LNCaP clone FGC (cell line): ENCODE measurements at regions not wholly inside any gene's neighbourhood (a gene's known extent, or its start where the extent isn't known, plus 50 kb on each side); places are given as distances from the start of the nearest gene placed in this dataset.

Experiments used
- DNase-seq: peaks from one replicate; pipeline ENCODE4 v3.0.0-alpha.2; 2011; ENCODE audit warnings: low read depth
- H3K4me3 ChIP-seq: 2 replicates; pipeline ENCODE4 v1.5.1; 2011; ENCODE audit warnings: mild to moderate bottlenecking, low read depth, low read length, control low read depth
- TF ChIP-seq, protein P1 (sequence below): IDR thresholded peaks from 2 replicates; pipeline ENCODE4 v1.5.1; 2012; ENCODE audit warnings: mild to moderate bottlenecking; ENCODE audit not compliant: control insufficient read depth, insufficient read depth; ENCODE audit errors: extremely low read depth

DNA sequence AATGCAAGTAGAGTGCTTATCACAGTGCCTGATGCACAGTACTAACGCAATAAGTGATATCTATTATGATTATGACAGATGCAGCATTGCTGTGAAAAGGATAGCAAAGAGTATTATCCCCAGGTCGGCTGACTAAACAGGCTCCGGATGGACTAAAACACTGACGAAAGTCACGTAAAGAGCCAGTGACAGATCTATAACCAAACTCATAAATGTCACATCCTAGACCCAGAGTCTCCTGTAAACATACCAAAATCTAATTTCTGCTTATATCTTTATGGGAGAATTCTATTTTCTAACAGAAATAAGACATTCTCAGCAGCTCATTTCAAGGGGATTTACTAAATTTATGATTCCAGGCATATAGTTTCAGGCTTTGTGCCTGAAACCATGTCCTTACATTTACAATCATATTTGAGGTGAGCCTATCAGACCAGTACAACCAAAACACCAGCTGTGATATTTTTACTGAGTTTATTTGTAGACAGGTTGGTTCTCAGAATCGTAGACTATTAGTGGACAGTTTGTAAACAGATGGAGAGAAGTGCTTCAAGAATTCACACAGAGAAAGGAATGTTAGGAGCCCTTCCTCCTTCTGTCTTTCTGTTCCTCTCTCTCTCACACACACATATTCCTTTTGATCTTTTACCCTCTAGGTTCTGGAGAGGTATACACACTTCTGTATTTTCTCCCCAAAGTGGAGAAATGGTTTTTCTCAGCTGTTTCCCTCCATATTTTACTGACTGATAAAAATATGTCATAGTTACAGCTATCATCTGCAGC is 52.4 kb upstream of the WDR26 start:
- TF ChIP-seq, protein P1, sequence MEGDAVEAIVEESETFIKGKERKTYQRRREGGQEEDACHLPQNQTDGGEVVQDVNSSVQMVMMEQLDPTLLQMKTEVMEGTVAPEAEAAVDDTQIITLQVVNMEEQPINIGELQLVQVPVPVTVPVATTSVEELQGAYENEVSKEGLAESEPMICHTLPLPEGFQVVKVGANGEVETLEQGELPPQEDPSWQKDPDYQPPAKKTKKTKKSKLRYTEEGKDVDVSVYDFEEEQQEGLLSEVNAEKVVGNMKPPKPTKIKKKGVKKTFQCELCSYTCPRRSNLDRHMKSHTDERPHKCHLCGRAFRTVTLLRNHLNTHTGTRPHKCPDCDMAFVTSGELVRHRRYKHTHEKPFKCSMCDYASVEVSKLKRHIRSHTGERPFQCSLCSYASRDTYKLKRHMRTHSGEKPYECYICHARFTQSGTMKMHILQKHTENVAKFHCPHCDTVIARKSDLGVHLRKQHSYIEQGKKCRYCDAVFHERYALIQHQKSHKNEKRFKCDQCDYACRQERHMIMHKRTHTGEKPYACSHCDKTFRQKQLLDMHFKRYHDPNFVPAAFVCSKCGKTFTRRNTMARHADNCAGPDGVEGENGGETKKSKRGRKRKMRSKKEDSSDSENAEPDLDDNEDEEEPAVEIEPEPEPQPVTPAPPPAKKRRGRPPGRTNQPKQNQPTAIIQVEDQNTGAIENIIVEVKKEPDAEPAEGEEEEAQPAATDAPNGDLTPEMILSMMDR, result no peak
- no peak for DNase-seq

DNA sequence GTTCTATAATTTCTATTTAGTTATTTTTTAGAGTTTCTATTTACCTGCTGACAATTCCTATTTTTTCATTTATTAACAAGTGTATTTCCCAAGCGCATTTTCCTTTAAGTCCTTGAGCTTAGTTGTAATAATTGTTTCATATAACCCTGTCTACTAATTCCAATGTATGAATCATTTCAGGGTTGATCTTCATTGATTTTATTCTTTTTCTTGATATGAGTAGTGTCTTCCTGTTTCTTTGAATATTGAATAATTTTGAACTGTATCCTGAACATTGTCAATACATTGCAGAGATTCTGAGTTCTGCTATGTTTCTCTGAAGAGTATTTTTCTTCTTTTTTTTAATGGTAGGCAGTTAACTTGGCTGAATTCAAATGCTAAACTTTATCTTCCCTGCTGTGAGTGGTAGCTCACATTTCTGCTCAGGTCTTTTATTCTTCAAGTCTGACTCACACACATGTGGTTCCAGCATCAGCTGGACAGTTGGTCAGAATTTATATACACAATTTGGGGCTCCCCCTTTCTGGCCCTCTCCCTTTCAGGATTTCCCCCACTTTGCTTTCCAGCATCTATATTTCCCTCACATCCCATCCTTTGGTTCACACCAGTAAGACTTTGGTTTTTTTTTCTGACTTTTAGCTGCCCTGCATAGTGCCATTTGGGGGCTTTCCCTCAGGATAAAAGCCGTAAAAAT is 54.4 kb upstream of the WDR26 start:
- no peak for DNase-seq
- TF ChIP-seq, protein P1, result no peak
- H3K4me3 ChIP-seq, result no peak overlapping the region

More for the DNA sequence above, 52.4 kb upstream of the WDR26 start:
- no peak overlapping the region for H3K4me3 ChIP-seq

DNA sequence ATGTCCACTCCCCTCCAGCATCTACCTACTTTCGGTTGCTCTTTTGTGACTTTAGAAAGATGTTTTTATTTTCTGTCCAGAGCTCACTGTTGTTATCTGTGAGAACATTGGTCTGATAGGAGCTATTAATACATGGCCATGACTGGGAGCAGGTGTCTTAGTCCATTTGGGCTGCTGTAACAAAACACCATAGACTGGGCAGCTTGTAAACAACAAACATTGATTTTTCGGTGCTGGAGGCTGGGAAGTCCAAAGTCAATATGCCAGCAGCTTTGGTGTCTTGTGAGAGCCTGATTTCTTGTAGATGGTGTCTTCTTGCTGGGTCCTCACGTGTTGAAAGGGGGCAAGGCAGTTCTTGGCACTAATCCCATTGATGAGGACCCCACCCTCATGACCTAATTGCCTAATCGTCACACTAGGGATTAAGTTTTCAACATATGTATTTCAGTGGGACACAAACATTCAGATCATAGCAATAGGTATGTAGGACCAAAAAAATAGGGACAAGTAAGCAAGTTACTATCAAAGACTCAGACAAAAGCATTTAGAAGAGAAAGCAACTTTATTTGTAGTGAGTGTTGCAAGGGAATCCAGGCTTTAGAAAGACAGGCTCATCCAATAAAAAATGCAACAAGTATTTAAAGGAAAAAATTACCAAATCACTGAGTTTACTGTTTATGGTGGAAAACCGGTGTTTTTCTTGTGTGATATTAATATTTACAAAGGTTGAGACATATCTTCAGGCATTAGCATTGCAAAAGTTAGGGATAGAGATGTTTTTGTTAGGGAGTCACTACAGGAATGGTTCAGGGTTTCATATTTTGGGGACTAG is 55.2 kb upstream of the WDR26 start:
- DNase-seq, result no peak
- TF ChIP-seq, protein P1, result no peak
- H3K4me3 ChIP-seq, result no peak overlapping the region

DNA sequence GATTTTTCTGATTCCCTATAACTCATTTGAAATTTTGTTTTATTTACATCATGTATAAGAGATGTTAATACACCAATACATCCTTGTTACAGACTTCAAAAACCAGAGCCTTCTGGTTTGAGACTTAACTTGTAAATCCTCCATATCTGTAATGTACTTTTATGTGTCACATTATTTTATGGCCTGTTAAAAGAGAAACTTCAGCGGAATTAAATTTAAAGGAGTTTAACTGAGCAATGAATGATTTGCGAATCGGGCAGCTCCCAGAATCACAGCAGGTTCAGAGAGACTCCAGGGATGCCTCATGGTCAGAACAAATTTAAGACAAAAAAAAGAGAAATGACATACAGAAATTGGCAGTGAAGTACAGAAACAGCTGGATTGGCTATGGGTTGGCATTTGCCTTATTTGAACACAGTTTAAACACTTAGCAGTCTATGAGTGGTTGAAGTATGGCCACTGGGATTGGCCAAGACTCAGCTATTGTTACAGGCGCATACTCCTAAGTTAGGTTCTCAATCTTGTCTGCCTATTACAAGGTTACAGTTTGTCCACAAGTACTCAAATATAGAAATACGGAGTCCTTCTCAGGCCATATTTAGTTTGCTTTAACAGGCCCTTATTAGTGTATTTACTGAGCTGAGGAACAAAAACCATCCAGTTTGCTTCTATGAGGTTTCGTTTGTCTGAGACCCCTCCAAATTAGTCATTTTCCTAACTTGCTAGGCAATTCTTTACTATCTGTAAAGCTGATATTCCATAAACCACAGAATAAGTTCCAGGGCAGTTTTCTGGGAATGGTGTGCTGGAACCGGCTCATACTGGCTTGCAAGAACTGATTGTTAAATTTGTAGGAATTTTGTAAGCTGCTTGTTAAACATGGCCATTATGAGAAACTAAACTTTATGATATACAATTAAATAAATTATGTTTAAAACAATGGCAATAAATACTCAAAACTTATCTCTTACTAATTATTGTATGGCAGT is 56.2 kb upstream of the WDR26 start:
- TF ChIP-seq, protein P1, result no peak
- no peak overlapping the region for H3K4me3 ChIP-seq
- no peak for DNase-seq

DNA sequence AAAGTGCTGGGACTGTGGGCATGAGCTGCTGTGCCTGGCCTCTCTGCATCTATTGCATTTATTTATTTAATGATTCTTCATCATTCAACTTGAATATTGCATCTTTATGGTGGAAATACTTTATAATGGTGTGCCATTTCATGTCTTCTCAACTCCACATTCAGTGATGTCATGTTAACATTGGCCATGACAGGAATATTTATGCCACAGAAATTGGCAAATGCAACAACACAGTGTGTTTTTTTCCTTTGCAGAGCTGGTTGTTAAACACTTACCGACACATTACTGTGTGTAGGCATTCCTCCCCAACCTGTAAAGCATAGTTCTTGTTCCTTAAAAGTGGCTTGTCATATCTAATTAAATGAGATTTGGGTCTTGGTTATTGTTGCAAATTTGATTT is 57.4 kb upstream of the WDR26 start:
- no peak overlapping the region for H3K4me3 ChIP-seq
- TF ChIP-seq, protein P1, result no peak
- no peak for DNase-seq

DNA sequence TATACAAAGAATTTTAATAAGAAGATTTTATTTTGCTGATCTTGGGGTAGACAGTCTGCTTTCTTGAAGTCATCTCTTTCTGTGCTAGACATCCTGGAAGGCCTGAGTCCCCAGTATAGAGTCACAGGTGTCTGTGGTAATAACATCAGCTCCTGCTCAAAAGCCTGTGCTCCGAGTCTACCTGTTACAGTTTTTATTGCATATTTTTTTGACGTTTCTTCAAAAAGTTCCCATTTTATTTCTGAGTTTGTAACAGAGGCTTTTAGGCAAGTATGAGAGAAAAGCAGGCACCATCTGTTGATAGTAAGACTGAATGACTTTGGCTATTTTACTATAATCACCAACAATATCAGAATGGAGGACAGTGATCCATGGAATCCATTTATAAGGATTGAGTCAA is 58.0 kb upstream of the WDR26 start:
- no peak overlapping the region for H3K4me3 ChIP-seq
- DNase-seq, result no peak
- TF ChIP-seq, protein P1, result no peak
